ENCODE measurements at regions not wholly inside any gene's neighbourhood (a gene's known extent, or its start where the extent isn't known, plus 50 kb on each side); places are given as distances from the start of the nearest gene placed in this dataset.

GRCh38 chr16:55116165-55116920 lies 185.7 kb downstream of the IRX5 start:
- TF ChIP-seq CTCF (IDR thresholded peaks at IDR 0.05) = no peak

- no peak for TF ChIP-seq CTCF (IDR thresholded peaks at IDR 0.05)
Observed at GRCh38 chr16:55118701-55119260, 188.1 kb downstream of the IRX5 start.

- TF ChIP-seq CTCF (IDR thresholded peaks at IDR 0.05) = no peak
Observed at GRCh38 chr16:55120408-55120807, 189.7 kb downstream of the IRX5 start.

GRCh38 chr16:55120826-55121225 lies 190.2 kb downstream of the IRX5 start:
- no peak for TF ChIP-seq CTCF (IDR thresholded peaks at IDR 0.05)

- no peak for TF ChIP-seq CTCF (IDR thresholded peaks at IDR 0.05)
Observed at GRCh38 chr16:55123652-55124051, 193.0 kb downstream of the IRX5 start.

- TF ChIP-seq CTCF (IDR thresholded peaks at IDR 0.05) = no peak
Observed at GRCh38 chr16:55125818-55126385, 195.2 kb downstream of the IRX5 start.

GRCh38 chr16:55126456-55126855 lies 195.8 kb downstream of the IRX5 start:
- TF ChIP-seq CTCF (IDR thresholded peaks at IDR 0.05) = no peak

Measured in LNCAP (cell line).